ENCODE measurements at regions not wholly inside any gene's neighbourhood (a gene's known extent, or its start where the extent isn't known, plus 50 kb on each side); places are given as distances from the start of the nearest gene placed in this dataset.

GRCh38 chr20:22795433-22795832, 211.1 kb upstream of the FOXA2 start:
- DNase-seq: no peak

GRCh38 chr20:22795871-22796270, 211.5 kb upstream of the FOXA2 start:
- no peak for DNase-seq

GRCh38 chr20:22796469-22797077, 212.2 kb upstream of the FOXA2 start:
- no peak for DNase-seq

- no peak for DNase-seq
These were observed 212.7 kb upstream of the FOXA2 start for GRCh38 chr20:22797103-22797502.

GRCh38 chr20:22799687-22800086, 215.3 kb upstream of the FOXA2 start:
- no peak for DNase-seq

GRCh38 chr20:22800129-22800528, 215.8 kb upstream of the FOXA2 start:
- no peak for DNase-seq

- no peak for DNase-seq
These were observed 217.2 kb upstream of the FOXA2 start for GRCh38 chr20:22801528-22801927.

- DNase-seq: no peak
These were observed 217.9 kb upstream of the FOXA2 start for GRCh38 chr20:22802296-22802695.

GRCh38 chr20:22805219-22805618, 220.8 kb upstream of the FOXA2 start:
- DNase-seq: no peak

- DNase-seq: no peak
These were observed 221.6 kb upstream of the FOXA2 start for GRCh38 chr20:22805996-22806395.

- DNase-seq: no peak
These were observed 222.7 kb upstream of the FOXA2 start for GRCh38 chr20:22807045-22807444.

- DNase-seq: no peak
These were observed 223.4 kb upstream of the FOXA2 start for GRCh38 chr20:22807646-22808244.

GRCh38 chr20:22808628-22809027, 224.3 kb upstream of the FOXA2 start:
- DNase-seq: no peak

GRCh38 chr20:22810030-22810429, 225.1 kb upstream of the SSTR4 start:
- DNase-seq: no peak

- no peak for DNase-seq
These were observed 224.2 kb upstream of the SSTR4 start for GRCh38 chr20:22810626-22811569.

GRCh38 chr20:22814471-22815205, 220.5 kb upstream of the SSTR4 start:
- DNase-seq: no peak

- no peak for DNase-seq
These were observed 219.9 kb upstream of the SSTR4 start for GRCh38 chr20:22815206-22815551.

- no peak for DNase-seq
These were observed 219.4 kb upstream of the SSTR4 start for GRCh38 chr20:22815603-22816315.

GRCh38 chr20:22818636-22819035, 216.5 kb upstream of the SSTR4 start:
- no peak for DNase-seq

GRCh38 chr20:22819112-22819511, 216.0 kb upstream of the SSTR4 start:
- DNase-seq: no peak

- no peak for DNase-seq
These were observed 215.3 kb upstream of the SSTR4 start for GRCh38 chr20:22819784-22820183.

GRCh38 chr20:22821081-22821727, 213.9 kb upstream of the SSTR4 start:
- no peak for DNase-seq
